PC-3 (cell line): ENCODE measurements at regions not wholly inside any gene's neighbourhood (a gene's known extent, or its start where the extent isn't known, plus 50 kb on each side); places are given as distances from the start of the nearest gene placed in this dataset.

Experiments used
- ATAC-seq: fragments of 200-7000 bp; cut with Tn5 transposase; 2 replicates; pipeline ENCODE4 v1.9.1; 2020; ENCODE audit warnings: mild to moderate bottlenecking, moderate library complexity
- BruUV-seq: library from RNA; stranded (reverse); fragments of 400-500 nt; replicated peaks from 2 replicates; lab custom pipeline; 2021; lab: Mats Ljungman, UMichigan
- CTCF ChIA-PET: fragments of 300-600 bp; sonication (Branson Sonifier 250); formaldehyde crosslinking; loops from one replicate; lab custom pipeline; 2022; ENCODE audit warnings: antibody characterized with exemption; lab: Charles Lee
- POLR2A ChIA-PET: fragments of 300-600 bp; sonication (Branson Sonifier 250); formaldehyde crosslinking; loops from one replicate; lab custom pipeline; 2022; ENCODE audit warnings: antibody characterized with exemption; ENCODE audit not compliant: unreplicated experiment; lab: Charles Lee
- DNase-seq: peaks from one replicate; pipeline ENCODE4 v3.0.0-alpha.2; 2015
- H2AFZ ChIP-seq: fragments of 300-600 bp; sonication (generic); 2 replicates; pipeline ENCODE4 v1.6.0; 2016; ENCODE audit warnings: antibody characterized with exemption, low read length
- H3F3A ChIP-seq: fragments of 300-600 bp; sonication (generic); one replicate; pipeline ENCODE4 v1.6.0; 2017; ENCODE audit warnings: antibody characterized with exemption, low read length, control low read depth, mild to moderate bottlenecking; ENCODE audit not compliant: unreplicated experiment
- H3K27ac ChIP-seq: fragments of 300-600 bp; sonication (generic); 2 replicates; pipeline ENCODE4 v1.5.1; 2016; ENCODE audit warnings: mild to moderate bottlenecking, low read length
- H3K27me3 ChIP-seq: fragments of 300-600 bp; sonication (generic); 2 replicates; pipeline ENCODE4 v1.6.1; 2016; ENCODE audit warnings: low read length, mixed read lengths
- H3K36me3 ChIP-seq: fragments of 300-600 bp; sonication (generic); 2 replicates; pipeline ENCODE4 v1.6.1; 2016; ENCODE audit warnings: low read depth, mixed run types, low read length, mixed read lengths
- H3K4me1 ChIP-seq: fragments of 300-600 bp; sonication (generic); 2 replicates; pipeline ENCODE4 v1.5.1; 2016; ENCODE audit warnings: low read length; ENCODE audit not compliant: insufficient read depth
- H3K4me2 ChIP-seq: fragments of 300-600 bp; sonication (generic); 2 replicates; pipeline ENCODE4 v1.6.0; 2016; ENCODE audit warnings: low read length
- H3K4me3 ChIP-seq: fragments of 300-600 bp; sonication (generic); 2 replicates; pipeline ENCODE4 v1.5.1; 2016; ENCODE audit warnings: mild to moderate bottlenecking, low read length, mixed read lengths
- H3K79me2 ChIP-seq: fragments of 300-600 bp; sonication (generic); 2 replicates; pipeline ENCODE4 v1.6.1; 2017; ENCODE audit warnings: low read length, mixed read lengths
- H3K9ac ChIP-seq: fragments of 300-600 bp; sonication (generic); 2 replicates; pipeline ENCODE4 v1.6.0; 2016; ENCODE audit warnings: mild to moderate bottlenecking, low read length
- H3K9me2 ChIP-seq: fragments of 300-600 bp; sonication (generic); replicated peaks from 2 replicates; pipeline ENCODE4 v1.6.1; 2016; ENCODE audit warnings: mixed run types, low read length, mixed read lengths
- H3K9me3 ChIP-seq: fragments of 300-600 bp; sonication (generic); 2 replicates; pipeline ENCODE4 v1.6.1; 2016; ENCODE audit warnings: low read length, mixed read lengths
- H4K20me1 ChIP-seq: fragments of 300-600 bp; sonication (generic); 2 replicates; pipeline ENCODE4 v1.6.1; 2016; ENCODE audit warnings: low read length, mixed read lengths
- CTCF ChIP-seq: fragments of 300-600 bp; sonication (generic); conservative IDR thresholded peaks from 2 replicates; pipeline ENCODE4 v1.5.1; 2017; ENCODE audit warnings: antibody characterized with exemption, low read depth, mild to moderate bottlenecking, low read length
- EZH2 ChIP-seq: fragments of 300-600 bp; sonication (generic); IDR thresholded peaks from one replicate; pipeline ENCODE4 v1.6.1; 2017; ENCODE audit warnings: antibody characterized with exemption, mild to moderate bottlenecking, low read length; ENCODE audit not compliant: unreplicated experiment
- EZH2phosphoT487 ChIP-seq: fragments of 300-600 bp; sonication (generic); IDR thresholded peaks from 2 replicates; pipeline ENCODE4 v1.6.1; 2018; ENCODE audit warnings: mild to moderate bottlenecking, antibody characterized with exemption, low read length, borderline replicate concordance
- intact Hi-C: fragments of 100-400 bp; cut with micrococcal nuclease; formaldehyde crosslinking; loops from 2 replicates; pipeline ENCODE4 v1.9.0; 2023

- Histone ChIP-seq H3K9ac (no peak overlapping the region), H3K4me1 (no peaks in the 10 kb centered on the region), H3K4me3 (no peak overlapping the region), H3K4me2 (no peak overlapping the region), H3K9me2 (no peaks in the 10 kb centered on the region), H2AFZ (no peak overlapping the region), H3K27ac (no peak overlapping the region), H3F3A (no peaks in the 10 kb centered on the region), H4K20me1 (no peaks in the 10 kb centered on the region), H3K27me3 (no peaks in the 10 kb centered on the region), H3K36me3 (no peaks in the 10 kb centered on the region), H3K79me2 (no peaks in the 10 kb centered on the region), H3K9me3 (no peaks in the 10 kb centered on the region)
- DNase-seq (no peak), ATAC-seq (no peak)
- TF ChIP-seq EZH2 (no peak), CTCF (no peak), EZH2phosphoT487 (no peak)
- ChIA-PET CTCF (no interaction called here), POLR2A (no interaction called here)
- intact Hi-C loops = no loop called here
- no TSS peak for BruUV-seq
These were observed 911.3 kb upstream of the USP15 start for GRCh38 chr12:61348871-61349270.

GRCh38 chr12:61355105-61355504 is 905.1 kb upstream of the USP15 start:
- no peaks in the 10 kb centered on the region for H3K27me3 ChIP-seq
- no peaks in the 10 kb centered on the region for H3K4me1 ChIP-seq
- H3K27ac ChIP-seq = no peak overlapping the region
- no peaks in the 10 kb centered on the region for H3K9me2 ChIP-seq
- no peaks in the 10 kb centered on the region for H3K36me3 ChIP-seq
- H4K20me1 ChIP-seq = no peaks in the 10 kb centered on the region
- no TSS peak for BruUV-seq
- ATAC-seq = no peak
- no peak for TF ChIP-seq EZH2phosphoT487
- TF ChIP-seq EZH2 = no peak
- no peak for TF ChIP-seq CTCF
- H3K4me2 ChIP-seq = no peak overlapping the region
- H3K9ac ChIP-seq = no peak overlapping the region
- intact Hi-C loops = no loop called here
- ChIA-PET POLR2A (no interaction called here), CTCF (no interaction called here)
- no peaks in the 10 kb centered on the region for H3F3A ChIP-seq
- no peak overlapping the region for H2AFZ ChIP-seq
- no peak overlapping the region for H3K4me3 ChIP-seq
- no peak for DNase-seq
- H3K79me2 ChIP-seq = no peaks in the 10 kb centered on the region
- H3K9me3 ChIP-seq = no peaks in the 10 kb centered on the region

- H3K79me2 ChIP-seq = no peaks in the 10 kb centered on the region
- no peaks in the 10 kb centered on the region for H3K36me3 ChIP-seq
- intact Hi-C loops = no loop called here
- no TSS peak for BruUV-seq
- ATAC-seq = no peak
- H3K4me3 ChIP-seq = no peak overlapping the region
- no peak for DNase-seq
- H3K27ac ChIP-seq = no peak overlapping the region
- H3K9ac ChIP-seq = no peak overlapping the region
- no peaks in the 10 kb centered on the region for H4K20me1 ChIP-seq
- no peaks in the 10 kb centered on the region for H3K4me1 ChIP-seq
- no peaks in the 10 kb centered on the region for H3K27me3 ChIP-seq
- H2AFZ ChIP-seq = no peak overlapping the region
- CTCF ChIA-PET = no interaction called here
- POLR2A ChIA-PET = no interaction called here
- H3K9me2 ChIP-seq = no peaks in the 10 kb centered on the region
- no peak overlapping the region for H3K4me2 ChIP-seq
- no peak for TF ChIP-seq EZH2phosphoT487
- no peak for TF ChIP-seq EZH2
- TF ChIP-seq CTCF = no peak
- no peaks in the 10 kb centered on the region for H3F3A ChIP-seq
- no peaks in the 10 kb centered on the region for H3K9me3 ChIP-seq
These were observed 903.7 kb upstream of the USP15 start for GRCh38 chr12:61356485-61356884.
